Stimulated activated memory B cell treated with anti-CD40 and anti-IgM and Interleukin-4, amounts not matched to agents 10 μg/mL and 1 μg/mL and 100 μg/mL, for 72 hours (primary cell): ENCODE measurements at regions not wholly inside any gene's neighbourhood (a gene's known extent, or its start where the extent isn't known, plus 50 kb on each side); places are given as distances from the start of the nearest gene placed in this dataset.

ENCODE experiments used
- ATAC-seq: fragments of 150-1000 bp; cut with Tn5 transposase; 2 replicates; pipeline ENCODE4 v1.10.0; 2021
- H3K27ac Mint-ChIP-seq: one replicate; pipeline ENCODE4 v1.8.0; 2022; ENCODE audit warnings: mild to moderate bottlenecking, mixed read lengths
- H3K27me3 Mint-ChIP-seq: one replicate; pipeline ENCODE4 v1.8.0; 2022; ENCODE audit warnings: mixed read lengths
- H3K36me3 Mint-ChIP-seq: one replicate; pipeline ENCODE4 v1.8.0; 2022; ENCODE audit warnings: mixed read lengths
- H3K4me1 Mint-ChIP-seq: one replicate; pipeline ENCODE4 v1.8.0; 2022; ENCODE audit warnings: mixed read lengths
- H3K4me3 Mint-ChIP-seq: one replicate; pipeline ENCODE4 v1.8.0; 2022; ENCODE audit warnings: mild to moderate bottlenecking, moderate library complexity, mixed read lengths
- H3K9me3 Mint-ChIP-seq: one replicate; pipeline ENCODE4 v1.8.0; 2022; ENCODE audit warnings: mixed read lengths

GRCh38 chr5:6202149-6202967, 176.0 kb downstream of the MED10 start:
- Mint-ChIP-seq H3K27ac (no peak overlapping the region), H3K27me3 (peaks cover 14% of the 10 kb centered on the region), H3K36me3 (peaks cover 7% of the 10 kb centered on the region), H3K4me3 (no peak overlapping the region), H3K4me1 (peaks cover 14% of the 10 kb centered on the region), H3K9me3 (peaks cover 7% of the 10 kb centered on the region)
- ATAC-seq = peak; percentile 31

GRCh38 chr5:6201631-6202030, 176.7 kb downstream of the MED10 start:
- H3K4me1 Mint-ChIP-seq = peaks cover 20% of the 10 kb centered on the region
- H3K9me3 Mint-ChIP-seq = peaks cover 7% of the 10 kb centered on the region
- peaks cover 7% of the 10 kb centered on the region for H3K36me3 Mint-ChIP-seq
- H3K27ac Mint-ChIP-seq = no peak overlapping the region
- no peak for ATAC-seq
- H3K27me3 Mint-ChIP-seq = peaks cover 18% of the 10 kb centered on the region
- no peak overlapping the region for H3K4me3 Mint-ChIP-seq

GRCh38 chr5:6198531-6198930, 179.8 kb downstream of the MED10 start:
- no peak overlapping the region for H3K4me3 Mint-ChIP-seq
- H3K36me3 Mint-ChIP-seq = peaks cover 7% of the 10 kb centered on the region
- peaks cover 38% of the 10 kb centered on the region for H3K4me1 Mint-ChIP-seq
- H3K9me3 Mint-ChIP-seq = peaks cover 7% of the 10 kb centered on the region
- H3K27me3 Mint-ChIP-seq = peaks cover 9% of the 10 kb centered on the region
- no peak overlapping the region for H3K27ac Mint-ChIP-seq
- no peak for ATAC-seq

GRCh38 chr5:6197427-6197826, 180.9 kb downstream of the MED10 start:
- peak; percentile 45 for ATAC-seq
- H3K4me3 Mint-ChIP-seq = no peak overlapping the region
- peaks cover 30% of the 10 kb centered on the region for H3K4me1 Mint-ChIP-seq

GRCh38 chr5:6195711-6196358, 182.5 kb downstream of the MED10 start:
- H3K36me3 Mint-ChIP-seq = peaks cover 5% of the 10 kb centered on the region
- peaks cover 28% of the 10 kb centered on the region for H3K4me1 Mint-ChIP-seq
- no peak overlapping the region for H3K27ac Mint-ChIP-seq
- H3K4me3 Mint-ChIP-seq = no peak overlapping the region
- no peak for ATAC-seq
- H3K27me3 Mint-ChIP-seq = peaks cover 9% of the 10 kb centered on the region
- H3K9me3 Mint-ChIP-seq = peaks cover 6% of the 10 kb centered on the region

More at GRCh38 chr5:6197427-6197826, 180.9 kb downstream of the MED10 start:
- H3K9me3 Mint-ChIP-seq = peaks cover 7% of the 10 kb centered on the region
- peaks cover 7% of the 10 kb centered on the region for H3K36me3 Mint-ChIP-seq
- peaks cover 9% of the 10 kb centered on the region for H3K27me3 Mint-ChIP-seq
- peak overlapping the region; percentile 10 for H3K27ac Mint-ChIP-seq

GRCh38 chr5:6194906-6195612, 183.3 kb downstream of the MED10 start:
- peaks cover 28% of the 10 kb centered on the region for H3K4me1 Mint-ChIP-seq
- no peak for ATAC-seq
- H3K36me3 Mint-ChIP-seq = no peaks in the 10 kb centered on the region
- H3K27ac Mint-ChIP-seq = no peak overlapping the region
- H3K9me3 Mint-ChIP-seq = no peaks in the 10 kb centered on the region
- H3K4me3 Mint-ChIP-seq = no peak overlapping the region
- H3K27me3 Mint-ChIP-seq = peaks cover 9% of the 10 kb centered on the region

- Mint-ChIP-seq H3K4me3 (no peak overlapping the region), H3K27me3 (peaks cover 9% of the 10 kb centered on the region), H3K36me3 (no peaks in the 10 kb centered on the region)
Observed at GRCh38 chr5:6194261-6194875, 184.0 kb downstream of the MED10 start.

GRCh38 chr5:6193310-6193709, 185.0 kb downstream of the MED10 start:
- Mint-ChIP-seq H3K27ac (no peak overlapping the region), H3K36me3 (no peaks in the 10 kb centered on the region), H3K4me3 (no peak overlapping the region), H3K4me1 (peaks cover 40% of the 10 kb centered on the region), H3K27me3 (peaks cover 9% of the 10 kb centered on the region), H3K9me3 (no peaks in the 10 kb centered on the region)
- ATAC-seq = no peak

More at GRCh38 chr5:6194261-6194875, 184.0 kb downstream of the MED10 start:
- ATAC-seq = no peak
- Mint-ChIP-seq H3K4me1 (peaks cover 30% of the 10 kb centered on the region), H3K9me3 (no peaks in the 10 kb centered on the region), H3K27ac (no peak overlapping the region)

- H3K4me3 Mint-ChIP-seq = no peak overlapping the region
- peaks cover 41% of the 10 kb centered on the region for H3K4me1 Mint-ChIP-seq
- no peak for ATAC-seq
- no peaks in the 10 kb centered on the region for H3K27me3 Mint-ChIP-seq
- no peaks in the 10 kb centered on the region for H3K9me3 Mint-ChIP-seq
- H3K27ac Mint-ChIP-seq = no peak overlapping the region
- H3K36me3 Mint-ChIP-seq = no peaks in the 10 kb centered on the region
Observed at GRCh38 chr5:6190838-6191237, 187.5 kb downstream of the MED10 start.

- Mint-ChIP-seq H3K4me3 (no peak overlapping the region), H3K27ac (peak overlapping the region; percentile 36), H3K27me3 (no peaks in the 10 kb centered on the region), H3K9me3 (no peaks in the 10 kb centered on the region), H3K36me3 (no peaks in the 10 kb centered on the region), H3K4me1 (peaks cover 24% of the 10 kb centered on the region)
- ATAC-seq = no peak
Observed at GRCh38 chr5:6188976-6189375, 189.4 kb downstream of the MED10 start.

GRCh38 chr5:6188344-6188743, 190.0 kb downstream of the MED10 start:
- H3K27ac Mint-ChIP-seq = peak overlapping the region; percentile 36
- peak; percentile 95 for ATAC-seq
- H3K27me3 Mint-ChIP-seq = no peaks in the 10 kb centered on the region
- peaks cover 24% of the 10 kb centered on the region for H3K4me1 Mint-ChIP-seq
- H3K36me3 Mint-ChIP-seq = no peaks in the 10 kb centered on the region
- H3K4me3 Mint-ChIP-seq = peak overlapping the region; percentile 16
- no peaks in the 10 kb centered on the region for H3K9me3 Mint-ChIP-seq

- ATAC-seq = no peak
Observed at GRCh38 chr5:6187501-6187900, 190.8 kb downstream of the MED10 start.

GRCh38 chr5:6185574-6185973, 192.8 kb downstream of the MED10 start:
- Mint-ChIP-seq H3K9me3 (no peaks in the 10 kb centered on the region), H3K27ac (no peak overlapping the region), H3K36me3 (no peaks in the 10 kb centered on the region), H3K4me3 (no peak overlapping the region), H3K27me3 (peaks cover 12% of the 10 kb centered on the region), H3K4me1 (peaks cover 24% of the 10 kb centered on the region)
- ATAC-seq = no peak

More at GRCh38 chr5:6187501-6187900, 190.8 kb downstream of the MED10 start:
- Mint-ChIP-seq H3K4me3 (no peak overlapping the region), H3K36me3 (no peaks in the 10 kb centered on the region), H3K27me3 (no peaks in the 10 kb centered on the region), H3K27ac (no peak overlapping the region), H3K4me1 (peaks cover 24% of the 10 kb centered on the region), H3K9me3 (no peaks in the 10 kb centered on the region)

GRCh38 chr5:6184481-6184880, 193.9 kb downstream of the MED10 start:
- Mint-ChIP-seq H3K27me3 (peaks cover 15% of the 10 kb centered on the region), H3K4me3 (no peak overlapping the region), H3K36me3 (no peaks in the 10 kb centered on the region), H3K27ac (no peak overlapping the region), H3K4me1 (peaks cover 24% of the 10 kb centered on the region), H3K9me3 (no peaks in the 10 kb centered on the region)
- ATAC-seq = no peak
